ENCODE measurements at regions not wholly inside any gene's neighbourhood (a gene's known extent, or its start where the extent isn't known, plus 50 kb on each side); places are given as distances from the start of the nearest gene placed in this dataset.

GRCh38 chr11:112789481-112789880 is 171.7 kb upstream of the NCAM1 start:
- Mint-ChIP-seq H3K27me3 (ENCODE audit: low read depth in 3 of 3) (peaks cover 4 to 5% (median 4%) of the 10 kb centered on the region in 3 donors), H3K4me1 (peaks cover 8 to 13% of the 10 kb centered on the region in 2 donors), H3K9me3 (no peaks in the 10 kb centered on the region), H3K36me3 (no peaks in the 10 kb centered on the region), H3K4me3 (no peak overlapping the region), H3K27ac (no peak overlapping the region)
- no peak for DNase-seq

GRCh38 chr11:112790286-112790685 is 170.9 kb upstream of the NCAM1 start:
- DNase-seq = no peak
- H3K36me3 Mint-ChIP-seq = no peaks in the 10 kb centered on the region
- no peak overlapping the region for H3K4me3 Mint-ChIP-seq
- no peak overlapping the region for H3K27ac Mint-ChIP-seq
- peaks cover 4 to 5% (median 4%) of the 10 kb centered on the region in 3 donors for H3K27me3 Mint-ChIP-seq (ENCODE audit: low read depth in 3 of 3)
- no peaks in the 10 kb centered on the region for H3K9me3 Mint-ChIP-seq
- H3K4me1 Mint-ChIP-seq = peaks cover 9 to 15% of the 10 kb centered on the region in 2 donors

- Mint-ChIP-seq H3K36me3 (no peaks in the 10 kb centered on the region), H3K4me3 (no peak overlapping the region), H3K9me3 (no peaks in the 10 kb centered on the region), H3K27me3 (ENCODE audit: low read depth in 3 of 3) (peaks cover 4 to 5% (median 4%) of the 10 kb centered on the region in 3 donors), H3K4me1 (peaks cover 9 to 15% of the 10 kb centered on the region in 2 donors), H3K27ac (no peak overlapping the region)
- DNase-seq = no peak
Measured at GRCh38 chr11:112792070-112792469, 169.2 kb upstream of the NCAM1 start.

- Mint-ChIP-seq H3K4me1 (peaks cover 15 to 23% of the 10 kb centered on the region in 2 donors), H3K36me3 (no peaks in the 10 kb centered on the region), H3K27ac (no peak overlapping the region), H3K4me3 (no peak overlapping the region), H3K27me3 (ENCODE audit: low read depth in 3 of 3) (peaks cover 4 to 5% (median 4%) of the 10 kb centered on the region in 3 donors), H3K9me3 (no peaks in the 10 kb centered on the region)
- no peak for DNase-seq
Measured at GRCh38 chr11:112793416-112793815, 167.8 kb upstream of the NCAM1 start.

- no peak overlapping the region for H3K4me3 Mint-ChIP-seq
- H3K4me1 Mint-ChIP-seq = peaks cover 23 to 33% of the 10 kb centered on the region in 2 donors
- no peak for DNase-seq
- H3K36me3 Mint-ChIP-seq = no peaks in the 10 kb centered on the region
- no peak overlapping the region for H3K27ac Mint-ChIP-seq
- peaks cover 4 to 5% (median 4%) of the 10 kb centered on the region in 3 donors for H3K27me3 Mint-ChIP-seq (ENCODE audit: low read depth in 3 of 3)
- H3K9me3 Mint-ChIP-seq = no peaks in the 10 kb centered on the region
Measured at GRCh38 chr11:112794331-112794846, 166.8 kb upstream of the NCAM1 start.

GRCh38 chr11:112795142-112795815 is 165.9 kb upstream of the NCAM1 start:
- Mint-ChIP-seq H3K4me3 (no peak overlapping the region), H3K9me3 (no peaks in the 10 kb centered on the region), H3K4me1 (peaks cover 23 to 34% of the 10 kb centered on the region in 2 donors), H3K27me3 (ENCODE audit: low read depth in 3 of 3) (peaks cover 4 to 5% (median 4%) of the 10 kb centered on the region in 3 donors), H3K27ac (no peak overlapping the region), H3K36me3 (no peaks in the 10 kb centered on the region)
- peak in 2 of 3 donors; percentile 16 to 21 for DNase-seq

GRCh38 chr11:112795911-112796649 is 165.1 kb upstream of the NCAM1 start:
- Mint-ChIP-seq H3K4me3 (no peak overlapping the region), H3K27me3 (ENCODE audit: low read depth in 3 of 3) (peaks cover 0 to 4% (median 4%) of the 10 kb centered on the region in 3 donors), H3K27ac (no peak overlapping the region), H3K4me1 (peaks cover 23 to 34% of the 10 kb centered on the region in 2 donors), H3K36me3 (no peaks in the 10 kb centered on the region), H3K9me3 (no peaks in the 10 kb centered on the region)
- no peak for DNase-seq

- no peaks in the 10 kb centered on the region for H3K9me3 Mint-ChIP-seq
- H3K36me3 Mint-ChIP-seq = no peaks in the 10 kb centered on the region
- peaks cover 0 to 4% (median 4%) of the 10 kb centered on the region in 3 donors for H3K27me3 Mint-ChIP-seq (ENCODE audit: low read depth in 3 of 3)
- no peak overlapping the region for H3K4me3 Mint-ChIP-seq
- no peak for DNase-seq
- H3K4me1 Mint-ChIP-seq = peaks cover 23 to 34% of the 10 kb centered on the region in 2 donors
- H3K27ac Mint-ChIP-seq = no peak overlapping the region
Measured at GRCh38 chr11:112797092-112797491, 164.1 kb upstream of the NCAM1 start.

GRCh38 chr11:112797648-112798293 is 163.4 kb upstream of the NCAM1 start:
- peak; percentile 44 to 67 (median 61) for DNase-seq
- peaks cover 23 to 34% of the 10 kb centered on the region in 2 donors for H3K4me1 Mint-ChIP-seq
- H3K9me3 Mint-ChIP-seq = no peaks in the 10 kb centered on the region
- peak overlapping the region in 1 of 6 donors; percentile 63 for H3K27ac Mint-ChIP-seq
- no peaks in the 10 kb centered on the region for H3K36me3 Mint-ChIP-seq
- peak overlapping the region; percentile 72 to 84 (median 77) for H3K4me3 Mint-ChIP-seq
- H3K27me3 Mint-ChIP-seq (ENCODE audit: low read depth in 3 of 3) = peaks cover 0 to 4% (median 3%) of the 10 kb centered on the region in 3 donors

- Mint-ChIP-seq H3K9me3 (no peaks in the 10 kb centered on the region), H3K36me3 (no peaks in the 10 kb centered on the region)
Measured at GRCh38 chr11:112801025-112801816, 160.0 kb upstream of the NCAM1 start.

GRCh38 chr11:112801817-112802088 is 159.5 kb upstream of the NCAM1 start:
- H3K4me1 Mint-ChIP-seq = peaks cover 13 to 19% of the 10 kb centered on the region in 2 donors
- no peak overlapping the region for H3K4me3 Mint-ChIP-seq
- H3K9me3 Mint-ChIP-seq = no peaks in the 10 kb centered on the region
- DNase-seq = no peak
- no peak overlapping the region for H3K27ac Mint-ChIP-seq
- no peaks in the 10 kb centered on the region for H3K36me3 Mint-ChIP-seq
- H3K27me3 Mint-ChIP-seq (ENCODE audit: low read depth in 3 of 3) = no peaks in the 10 kb centered on the region

More at GRCh38 chr11:112801025-112801816, 160.0 kb upstream of the NCAM1 start:
- Mint-ChIP-seq H3K27ac (peak overlapping the region in 1 of 6 donors; percentile 4), H3K27me3 (ENCODE audit: low read depth in 3 of 3) (no peaks in the 10 kb centered on the region), H3K4me1 (peaks cover 13 to 19% of the 10 kb centered on the region in 2 donors), H3K4me3 (no peak overlapping the region)
- DNase-seq = no peak

GRCh38 chr11:112805658-112806057 is 155.6 kb upstream of the NCAM1 start:
- H3K27me3 Mint-ChIP-seq (ENCODE audit: low read depth in 3 of 3) = peaks cover 0 to 3% (median 2%) of the 10 kb centered on the region in 3 donors
- no peak for DNase-seq
- no peaks in the 10 kb centered on the region for H3K36me3 Mint-ChIP-seq
- no peak overlapping the region for H3K27ac Mint-ChIP-seq
- H3K4me3 Mint-ChIP-seq = no peak overlapping the region
- no peaks in the 10 kb centered on the region for H3K4me1 Mint-ChIP-seq
- no peaks in the 10 kb centered on the region for H3K9me3 Mint-ChIP-seq

- Mint-ChIP-seq H3K4me3 (no peak overlapping the region), H3K27me3 (ENCODE audit: low read depth in 3 of 3) (peaks cover 0 to 3% (median 2%) of the 10 kb centered on the region in 3 donors), H3K4me1 (no peaks in the 10 kb centered on the region), H3K27ac (no peak overlapping the region), H3K36me3 (no peaks in the 10 kb centered on the region), H3K9me3 (peaks cover 0 to 2% (median 0%) of the 10 kb centered on the region in 6 donors)
- DNase-seq = no peak
Measured at GRCh38 chr11:112806256-112806655, 155.0 kb upstream of the NCAM1 start.
